Endothelial cell of umbilical vein (primary cell): ENCODE measurements at regions not wholly inside any gene's neighbourhood (a gene's known extent, or its start where the extent isn't known, plus 50 kb on each side); places are given as distances from the start of the nearest gene placed in this dataset.

Source experiments
- CTCF ChIP-seq, 2 donors: IDR thresholded peaks; 1 replicate in 1 of 2; 2 replicates in 1 of 2; pipeline ENCODE4 v1.5.1; 2011; ENCODE audit warnings: low read length in 2 of 2, mild to moderate bottlenecking in 2 of 2, moderate library complexity in 2 of 2, control low read depth in 1 of 2, inconsistent platforms in 1 of 2, low read depth in 1 of 2; ENCODE audit not compliant: insufficient read depth in 1 of 2; ENCODE audit errors: extremely low read depth in 1 of 2
- EZH2 ChIP-seq: IDR thresholded peaks from 2 replicates; pipeline ENCODE4 v1.6.1; 2012; ENCODE audit warnings: borderline replicate concordance, low read depth, mild to moderate bottlenecking, moderate library complexity, low read length, inconsistent platforms; ENCODE audit not compliant: severe bottlenecking
- GATA2 ChIP-seq: IDR thresholded peaks from 2 replicates; pipeline ENCODE4 v1.7.0; 2011; ENCODE audit warnings: low read depth, mild to moderate bottlenecking, moderate library complexity, mixed read lengths, low read length; ENCODE audit not compliant: insufficient read length, insufficient read depth
- JUN ChIP-seq: IDR thresholded peaks from 2 replicates; pipeline ENCODE4 v1.6.1; 2011; ENCODE audit warnings: borderline replicate concordance, low read depth; ENCODE audit not compliant: insufficient read length, insufficient read depth
- MAX ChIP-seq: IDR thresholded peaks from 2 replicates; pipeline ENCODE4 v1.6.1; 2011; ENCODE audit not compliant: insufficient read depth, insufficient read length
- MYC ChIP-seq: IDR thresholded peaks from one replicate; pipeline ENCODE4 v1.6.1; 2011; ENCODE audit warnings: mild to moderate bottlenecking, low read depth, low read length
- POLR2A ChIP-seq: IDR thresholded peaks from 2 replicates; pipeline ENCODE4 v1.6.1; 2012; ENCODE audit warnings: low read depth, mild to moderate bottlenecking, control low read depth, low read length
- POLR2AphosphoS5 ChIP-seq: IDR thresholded peaks from 2 replicates; pipeline ENCODE4 v1.6.1; 2012; ENCODE audit warnings: low read depth, mild to moderate bottlenecking, control low read depth, low read length, moderate library complexity; ENCODE audit not compliant: insufficient read depth

GRCh38 chrX:128973033-128973432, 550.3 kb downstream of the SMARCA1 start:
- no peak for TF ChIP-seq POLR2A
- no peak for TF ChIP-seq CTCF (IDR thresholded peaks at IDR 0.05; ENCODE audit: extremely low read depth in 1 of 2, insufficient read depth in 1 of 2, low read depth in 1 of 2, low read length in 2 of 2)
- no peak for TF ChIP-seq POLR2AphosphoS5
- no peak for TF ChIP-seq EZH2
- TF ChIP-seq MYC = no peak
- no peak for TF ChIP-seq MAX
- TF ChIP-seq JUN = no peak
- no peak for TF ChIP-seq GATA2
